Body of pancreas (tissue), 4 donors: ENCODE measurements at regions not wholly inside any gene's neighbourhood (a gene's known extent, or its start where the extent isn't known, plus 50 kb on each side); places are given as distances from the start of the nearest gene placed in this dataset.

Source experiments
- ATAC-seq: fragments of 150-250 bp; one replicate; pipeline ENCODE4 v1.9.1; 2016
- DNase-seq, 4 donors: peaks; one replicate each; pipeline ENCODE4 v3.0.0-alpha.2; 2019
- H3K27ac ChIP-seq, 4 donors: fragments of 200-600 bp; sonication (generic); 1 replicate in 3 of 4; 2 replicates in 1 of 4; pipeline versions ENCODE4 v1.5.1 to v1.6.1; 2016 to 2019; ENCODE audit warnings: mild to moderate bottlenecking in 1 of 4, mixed read lengths in 1 of 4, moderate library complexity in 1 of 4
- H3K27me3 ChIP-seq, 2 donors: fragments of 200-600 bp; sonication (generic); one replicate each; pipeline ENCODE4 v1.6.0; 2016; ENCODE audit warnings: mild to moderate bottlenecking in 1 of 2
- H3K36me3 ChIP-seq, 2 donors: fragments of 200-600 bp; sonication (generic); replicated peaks in 1 of 2; 2 replicates each; pipeline ENCODE4 v1.5.1; 2016; ENCODE audit warnings: low read depth in 2 of 2; ENCODE audit not compliant: insufficient read depth in 1 of 2
- H3K4me1 ChIP-seq: fragments of 200-600 bp; sonication (generic); one replicate; pipeline ENCODE4 v1.6.0; 2016
- H3K4me3 ChIP-seq, 2 donors: fragments of 200-600 bp; sonication (generic); 1 replicate in 1 of 2; 2 replicates in 1 of 2; pipeline ENCODE4 v1.5.1; 2016 to 2019
- H3K9me3 ChIP-seq, 3 donors: fragments of 200-600 bp; sonication (generic); 1 replicate in 2 of 3; 2 replicates in 1 of 3; pipeline ENCODE4 v1.5.1; 2016
- CTCF ChIP-seq, 7 experiments: fragments of 450-650 bp in 4 of 7; fragments of 200-600 bp in 3 of 7; sonication (generic) in 3 of 7; IDR thresholded peaks; one replicate each; pipeline ENCODE4 v1.5.1; 2016 to 2019; ENCODE audit warnings: antibody characterized with exemption in 7 of 7
- POLR2A ChIP-seq, 3 donors: fragments of 450-650 bp; IDR thresholded peaks; one replicate each; pipeline ENCODE4 v1.6.1; 2016; ENCODE audit warnings: antibody characterized with exemption in 3 of 3, mild to moderate bottlenecking in 2 of 3
- WGBS, 2 donors: methylation state at CpG; one replicate each; pipeline ENCODE4 v1.1.5; 2017; 5-methylcytosine and 5-hydroxymethylcytosine counted together
- intact Hi-C: fragments of 100-400 bp; cut with DNase I; formaldehyde crosslinking; loops from one replicate; pipeline ENCODE4 v1.15.1; 2023

DNA sequence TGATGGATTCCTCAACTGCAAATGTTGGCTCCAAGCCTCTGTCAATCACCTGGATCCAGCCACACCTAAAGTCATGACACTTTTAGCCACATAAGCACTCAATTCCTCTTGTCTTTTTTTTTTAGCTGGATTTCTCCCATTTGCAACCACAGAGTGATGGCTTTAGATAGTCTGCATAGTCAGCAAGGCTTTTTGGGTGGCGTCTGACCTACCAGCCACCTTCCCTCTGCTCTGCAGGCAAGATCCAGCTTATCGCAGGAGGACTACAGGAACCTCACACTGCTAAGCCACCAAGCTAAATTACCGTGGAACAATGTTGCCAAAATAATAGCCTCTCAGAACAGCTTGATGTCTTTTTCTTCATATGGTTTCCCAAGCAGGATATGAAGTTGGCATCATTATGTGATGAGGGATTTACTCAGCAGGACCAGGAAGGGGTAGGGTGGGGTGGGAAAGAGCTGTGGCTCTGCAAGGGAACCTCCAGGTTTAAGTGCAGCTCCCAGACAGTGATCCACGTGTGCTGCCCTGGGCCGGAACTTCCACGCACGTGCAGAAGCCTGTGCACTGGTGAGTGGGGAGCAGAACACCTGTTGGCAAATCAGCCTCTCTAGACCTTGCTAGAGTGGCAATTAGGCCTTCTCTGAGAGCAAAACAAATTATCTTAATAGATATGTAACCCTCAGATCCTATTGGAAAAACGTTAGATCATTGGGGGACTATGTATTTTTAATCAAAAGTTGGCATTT lies 170.6 kb upstream of the NCK2 start:
- Histone ChIP-seq H3K4me3 (no peak overlapping the region), H3K27ac (no peak overlapping the region), H3K4me1 (peaks cover 5% of the 10 kb centered on the region), H3K9me3 (no peaks in the 10 kb centered on the region), H3K36me3 (no peaks in the 10 kb centered on the region), H3K27me3 (no peaks in the 10 kb centered on the region)
- DNase-seq (no peak), ATAC-seq (no peak)
- intact Hi-C loops, result no loop called here
- TF ChIP-seq CTCF (IDR thresholded peaks at IDR 0.05) (no peak), POLR2A (IDR thresholded peaks at IDR 0.05) (no peak)
- 54 to 56% methylated on average over 8 of the region's 8 CpGs for WGBS, 2 donors

DNA sequence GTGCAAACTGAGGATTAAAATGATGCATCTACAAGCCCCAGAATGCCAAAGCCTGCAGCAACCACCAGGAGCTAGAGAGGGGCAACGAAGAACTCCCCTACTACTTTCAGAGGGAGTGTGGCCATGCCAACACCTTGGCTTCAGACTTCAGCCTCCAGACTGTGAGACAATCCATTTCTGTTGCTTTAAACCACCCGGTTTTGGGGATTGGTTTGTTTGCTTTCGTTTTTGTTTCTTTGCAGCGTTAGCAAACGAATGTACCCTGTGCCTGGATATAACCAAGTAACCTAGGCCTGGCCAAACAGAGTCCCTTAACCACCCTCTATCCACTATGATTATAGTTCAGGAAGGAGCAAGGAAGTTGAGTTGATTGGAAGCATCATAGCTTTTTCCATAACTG lies 171.2 kb upstream of the NCK2 start:
- peaks cover 5% of the 10 kb centered on the region for H3K4me1 ChIP-seq
- ATAC-seq (no peak), DNase-seq (no peak)
- WGBS, 2 donors, result 52% methylated on average over 5 of the region's 5 CpGs
- TF ChIP-seq POLR2A (IDR thresholded peaks at IDR 0.05) (no peak), CTCF (IDR thresholded peaks at IDR 0.05) (no peak)
- H3K27ac ChIP-seq, result no peak overlapping the region
- no peaks in the 10 kb centered on the region for H3K9me3 ChIP-seq
- H3K36me3 ChIP-seq, result no peaks in the 10 kb centered on the region
- intact Hi-C loops, result no loop called here
- no peaks in the 10 kb centered on the region for H3K27me3 ChIP-seq
- H3K4me3 ChIP-seq, result no peak overlapping the region

DNA sequence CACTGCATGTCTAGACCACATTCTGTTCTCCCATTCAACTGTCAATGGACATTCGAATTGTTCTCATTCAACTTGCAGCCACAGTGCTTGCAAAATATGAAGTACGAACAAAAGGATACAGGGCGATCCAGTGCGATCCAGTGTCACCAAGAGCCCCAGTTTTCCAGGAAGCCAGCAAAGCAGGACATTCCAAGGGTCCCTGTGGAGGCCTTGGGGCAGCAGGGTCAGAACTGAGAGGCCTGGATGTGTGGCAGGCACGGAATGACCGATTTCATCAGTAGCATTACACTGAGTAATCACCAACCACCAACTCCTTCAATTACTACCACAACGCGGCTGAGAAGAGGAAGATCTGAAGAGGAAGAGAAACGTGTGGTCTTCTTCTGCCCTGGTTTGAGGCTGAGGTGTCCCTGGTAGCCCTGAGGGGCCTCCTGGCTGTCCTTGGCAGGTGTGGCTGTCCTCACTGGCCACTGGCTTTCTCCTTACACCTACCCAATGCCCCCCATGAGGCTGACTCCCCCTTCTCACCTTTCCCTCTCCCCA lies 172.7 kb upstream of the FHL2 start:
- no peak for DNase-seq
- intact Hi-C loops, result no loop called here
- TF ChIP-seq CTCF (IDR thresholded peaks at IDR 0.05) (no peak), POLR2A (IDR thresholded peaks at IDR 0.05) (no peak)

DNA sequence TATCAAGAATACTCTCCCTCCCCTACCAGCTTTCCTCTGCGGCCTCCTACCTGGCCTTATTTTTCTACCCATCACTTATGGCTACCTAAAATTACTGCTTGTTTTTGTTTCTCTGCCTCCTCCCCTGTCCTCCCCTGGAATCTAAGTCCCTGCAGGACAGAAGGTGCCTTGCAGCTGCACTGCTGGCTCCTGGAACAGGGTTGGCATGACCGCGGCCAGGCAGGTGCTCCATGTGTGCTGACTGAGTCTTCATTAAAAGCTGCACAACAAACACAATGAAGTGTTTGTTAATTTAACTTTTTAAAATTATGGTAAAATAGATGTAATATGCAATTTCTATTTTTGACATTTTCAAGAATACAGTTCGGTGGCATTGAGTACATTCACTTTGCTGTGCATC lies 171.9 kb upstream of the FHL2 start:
- Histone ChIP-seq H3K27ac (no peak overlapping the region), H3K27me3 (no peaks in the 10 kb centered on the region), H3K9me3 (no peaks in the 10 kb centered on the region), H3K4me1 (peaks cover under 1% of the 10 kb centered on the region), H3K36me3 (no peaks in the 10 kb centered on the region), H3K4me3 (no peak overlapping the region)
- intact Hi-C loops, result no loop called here
- no peak for TF ChIP-seq CTCF (IDR thresholded peaks at IDR 0.05)
- TF ChIP-seq POLR2A (IDR thresholded peaks at IDR 0.05), result no peak
- WGBS, 2 donors, result 87% methylated on average over 4 of the region's 4 CpGs
- ATAC-seq, result no peak
- no peak for DNase-seq

More for the DNA sequence above, 172.7 kb upstream of the FHL2 start:
- Histone ChIP-seq H3K27me3 (no peaks in the 10 kb centered on the region), H3K4me3 (no peak overlapping the region), H3K27ac (no peak overlapping the region), H3K4me1 (peaks cover 5% of the 10 kb centered on the region), H3K9me3 (no peaks in the 10 kb centered on the region), H3K36me3 (no peaks in the 10 kb centered on the region)
- ATAC-seq, result no peak
- 55 to 59% methylated on average over 8 of the region's 9 CpGs for WGBS, 2 donors

DNA sequence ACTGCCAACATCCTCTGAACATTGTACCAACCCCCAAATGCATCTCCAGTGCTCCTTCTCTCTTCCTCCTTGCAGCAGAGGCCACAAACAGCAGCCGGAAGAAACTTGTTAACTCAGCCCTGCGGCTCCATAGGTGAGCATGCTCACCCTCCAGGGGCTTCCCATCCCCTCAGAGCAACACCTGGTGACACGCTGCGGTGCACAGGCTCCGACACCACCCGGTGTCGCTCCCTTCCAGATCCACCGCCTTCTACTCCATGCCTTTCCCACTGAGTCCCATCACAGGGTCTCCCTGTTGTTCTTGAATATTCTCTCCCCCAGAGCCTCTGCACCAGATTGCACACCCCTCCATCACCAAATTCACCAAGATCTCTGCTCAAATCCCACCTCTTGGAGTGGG lies 171.5 kb upstream of the FHL2 start:
- no peak for TF ChIP-seq CTCF (IDR thresholded peaks at IDR 0.05)
- no peak for TF ChIP-seq POLR2A (IDR thresholded peaks at IDR 0.05)
- no peak overlapping the region for H3K4me3 ChIP-seq
- WGBS, 2 donors, result 83% methylated on average over 8 of the region's 8 CpGs
- H3K4me1 ChIP-seq, result no peaks in the 10 kb centered on the region
- no peaks in the 10 kb centered on the region for H3K9me3 ChIP-seq
- no peak overlapping the region for H3K27ac ChIP-seq
- no peaks in the 10 kb centered on the region for H3K36me3 ChIP-seq
- ATAC-seq (no peak), DNase-seq (no peak)
- intact Hi-C loops, result no loop called here
- H3K27me3 ChIP-seq, result no peaks in the 10 kb centered on the region
